Immature natural killer cell (primary cell): ENCODE measurements at regions not wholly inside any gene's neighbourhood (a gene's known extent, or its start where the extent isn't known, plus 50 kb on each side); places are given as distances from the start of the nearest gene placed in this dataset.
A peak's percentile ranks its signal among the peaks of the same experiment; 100 is the strongest.

Experiments
- DNase-seq, 3 donors: peaks; one replicate each; pipeline ENCODE4 v3.0.0; 2022; ENCODE audit warnings: mixed read lengths in 1 of 3
- H3K27ac Mint-ChIP-seq, 6 donors: one replicate each; pipeline ENCODE4 v1.8.0; 2020; ENCODE audit warnings: mixed read lengths in 6 of 6, mild to moderate bottlenecking in 5 of 6, inconsistent platforms in 4 of 6, moderate library complexity in 3 of 6
- H3K27me3 Mint-ChIP-seq, 3 donors: one replicate each; pipeline ENCODE4 v1.8.0; 2020 to 2021; ENCODE audit warnings: low read depth in 3 of 3, mild to moderate bottlenecking in 3 of 3, mixed read lengths in 3 of 3, moderate library complexity in 3 of 3, inconsistent platforms in 1 of 3
- H3K36me3 Mint-ChIP-seq, 3 donors: one replicate each; pipeline ENCODE4 v1.8.0; 2020; ENCODE audit warnings: mixed read lengths in 3 of 3, inconsistent platforms in 2 of 3, mild to moderate bottlenecking in 2 of 3
- H3K4me1 Mint-ChIP-seq, 2 donors: one replicate each; pipeline ENCODE4 v1.8.0; 2020; ENCODE audit warnings: inconsistent platforms in 2 of 2, mild to moderate bottlenecking in 2 of 2, mixed read lengths in 2 of 2, moderate library complexity in 1 of 2
- H3K4me3 Mint-ChIP-seq, 5 donors: one replicate each; pipeline ENCODE4 v1.8.0; 2020; ENCODE audit warnings: mild to moderate bottlenecking in 5 of 5, mixed read lengths in 5 of 5, inconsistent platforms in 3 of 5, moderate library complexity in 3 of 5
- H3K9me3 Mint-ChIP-seq, 6 donors: one replicate each; pipeline ENCODE4 v1.8.0; 2020; ENCODE audit warnings: mild to moderate bottlenecking in 6 of 6, mixed read lengths in 6 of 6, inconsistent platforms in 4 of 6, moderate library complexity in 3 of 6

DNA sequence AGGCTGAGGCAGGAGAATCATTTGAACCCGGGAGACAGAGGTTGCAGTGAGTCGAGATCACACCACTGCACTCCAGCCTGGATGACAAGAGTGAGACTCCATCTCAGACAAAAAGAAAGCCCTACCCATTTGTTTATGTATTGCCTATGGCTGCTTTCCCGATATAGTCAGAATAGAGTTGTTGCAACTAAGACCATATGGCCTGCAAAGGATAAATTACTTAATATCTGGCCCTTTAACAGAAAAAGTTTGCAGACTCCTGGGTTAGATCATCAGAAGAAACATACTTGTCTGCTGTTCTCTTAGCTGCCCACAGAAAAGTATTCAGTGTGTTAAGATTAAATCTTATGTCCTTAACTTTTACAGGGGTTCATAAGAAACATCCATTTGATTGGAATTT, 122.4 kb upstream of the VASH1 start:
- Mint-ChIP-seq H3K27ac (no peak overlapping the region), H3K4me3 (no peak overlapping the region), H3K9me3 (no peaks in the 10 kb centered on the region), H3K36me3 (no peaks in the 10 kb centered on the region), H3K4me1 (no peaks in the 10 kb centered on the region), H3K27me3 (peaks cover 0 to 9% (median 8%) of the 10 kb centered on the region in 3 donors)
- DNase-seq: no peak

DNA sequence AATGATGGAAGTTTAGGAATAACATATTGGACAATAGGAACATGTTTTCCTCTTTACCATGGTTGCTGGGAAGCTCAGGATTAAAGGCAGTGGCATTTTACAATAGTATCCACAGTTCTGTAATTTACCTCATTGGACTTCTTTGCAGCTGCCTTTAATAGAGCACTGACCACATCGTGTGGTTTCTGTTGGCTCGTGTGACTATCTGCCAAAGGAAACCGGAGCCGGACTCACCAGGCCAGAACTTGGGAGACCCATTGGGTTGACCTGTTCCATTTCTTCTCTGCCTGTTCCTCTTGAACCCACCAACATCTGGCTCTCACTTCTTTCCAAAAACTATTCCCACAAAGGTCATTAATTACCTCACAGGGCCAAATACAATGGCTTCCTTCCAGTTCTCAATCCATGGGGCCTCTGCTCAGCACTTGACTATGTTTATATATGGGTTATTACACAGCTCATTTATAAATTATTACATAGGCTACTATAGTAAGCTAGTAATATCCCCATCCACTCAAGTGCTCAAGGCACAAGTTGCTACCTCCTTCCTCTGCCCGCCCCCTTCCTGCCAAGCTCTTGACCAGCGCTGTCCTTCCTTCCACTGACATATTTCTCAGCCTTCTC, 121.5 kb upstream of the VASH1 start:
- no peak overlapping the region for H3K27ac Mint-ChIP-seq
- peaks cover 0 to 12% (median 10%) of the 10 kb centered on the region in 3 donors for H3K27me3 Mint-ChIP-seq
- DNase-seq: no peak
- H3K9me3 Mint-ChIP-seq: no peaks in the 10 kb centered on the region
- H3K36me3 Mint-ChIP-seq: no peaks in the 10 kb centered on the region
- no peaks in the 10 kb centered on the region for H3K4me1 Mint-ChIP-seq
- H3K4me3 Mint-ChIP-seq: no peak overlapping the region

DNA sequence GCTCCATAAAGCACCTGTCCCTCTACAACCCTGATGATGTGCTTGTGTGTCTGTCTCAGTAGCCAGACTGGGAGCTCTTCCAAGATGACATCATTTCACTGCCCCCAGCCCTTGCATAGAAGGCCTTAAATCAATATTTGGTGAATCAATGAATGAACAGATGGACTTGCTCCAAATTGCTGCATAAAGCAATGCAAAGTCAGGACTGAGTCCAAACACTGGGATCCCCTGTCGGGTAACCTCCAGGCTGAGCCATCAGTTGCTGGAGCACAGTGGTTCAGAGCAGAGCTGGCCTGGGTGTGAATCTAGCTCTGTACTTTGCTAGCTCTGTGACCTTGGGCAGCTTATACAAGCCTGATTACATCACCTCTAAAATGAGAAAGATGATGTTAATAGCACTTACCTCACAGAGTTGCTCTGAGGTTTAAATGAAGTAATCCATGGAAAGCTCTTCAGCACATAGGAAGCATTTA, 120.3 kb upstream of the VASH1 start:
- H3K27ac Mint-ChIP-seq: no peak overlapping the region
- no peak overlapping the region for H3K4me3 Mint-ChIP-seq
- no peaks in the 10 kb centered on the region for H3K9me3 Mint-ChIP-seq
- H3K36me3 Mint-ChIP-seq: no peaks in the 10 kb centered on the region
- H3K27me3 Mint-ChIP-seq: peaks cover 0 to 10% (median 10%) of the 10 kb centered on the region in 3 donors
- DNase-seq: no peak
- H3K4me1 Mint-ChIP-seq: no peaks in the 10 kb centered on the region

DNA sequence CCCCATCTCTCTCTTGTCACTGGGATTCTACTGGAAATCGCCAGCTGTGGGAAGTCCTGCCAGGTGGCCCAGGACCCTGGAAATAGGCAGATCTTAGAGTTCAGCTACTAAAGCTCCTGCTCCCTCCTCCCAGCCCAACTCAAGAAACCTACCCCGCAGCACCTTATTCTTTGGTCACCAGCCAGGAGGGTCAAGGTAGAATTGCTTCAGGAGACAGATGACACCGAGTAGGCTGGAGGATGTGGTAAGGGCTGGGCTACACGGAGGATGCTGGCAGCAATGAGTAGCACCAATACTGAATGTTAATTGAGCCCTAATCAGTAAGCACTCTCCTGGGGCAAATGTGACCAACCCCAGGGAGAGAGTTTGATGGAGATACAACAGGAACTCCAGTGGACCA, 119.7 kb upstream of the VASH1 start:
- no peaks in the 10 kb centered on the region for H3K4me1 Mint-ChIP-seq
- DNase-seq: no peak
- H3K27ac Mint-ChIP-seq: no peak overlapping the region
- no peak overlapping the region for H3K4me3 Mint-ChIP-seq
- H3K9me3 Mint-ChIP-seq: no peaks in the 10 kb centered on the region
- H3K27me3 Mint-ChIP-seq: peaks cover 0 to 10% (median 10%) of the 10 kb centered on the region in 3 donors
- no peaks in the 10 kb centered on the region for H3K36me3 Mint-ChIP-seq

DNA sequence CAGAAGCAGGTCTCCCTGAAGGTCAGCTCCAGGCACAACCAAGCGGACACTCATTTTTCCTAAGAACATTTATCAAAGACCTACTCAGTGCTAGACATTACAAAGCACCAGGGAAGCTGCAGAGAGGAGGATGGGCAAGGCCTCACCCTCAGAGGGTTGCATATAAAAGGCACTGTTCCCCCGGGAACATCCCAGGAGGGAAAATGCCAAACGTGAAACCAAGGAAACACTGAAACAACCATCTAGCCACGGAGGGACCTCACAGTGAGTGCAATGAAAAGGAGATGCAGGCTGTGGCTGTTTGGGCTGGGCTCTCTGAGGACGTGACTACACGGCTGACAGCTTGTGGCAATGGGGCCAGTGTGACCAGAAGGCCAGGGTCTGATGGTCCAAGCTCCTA, 117.4 kb upstream of the VASH1 start:
- Mint-ChIP-seq H3K4me1 (no peaks in the 10 kb centered on the region), H3K27ac (no peak overlapping the region), H3K9me3 (no peaks in the 10 kb centered on the region)

DNA sequence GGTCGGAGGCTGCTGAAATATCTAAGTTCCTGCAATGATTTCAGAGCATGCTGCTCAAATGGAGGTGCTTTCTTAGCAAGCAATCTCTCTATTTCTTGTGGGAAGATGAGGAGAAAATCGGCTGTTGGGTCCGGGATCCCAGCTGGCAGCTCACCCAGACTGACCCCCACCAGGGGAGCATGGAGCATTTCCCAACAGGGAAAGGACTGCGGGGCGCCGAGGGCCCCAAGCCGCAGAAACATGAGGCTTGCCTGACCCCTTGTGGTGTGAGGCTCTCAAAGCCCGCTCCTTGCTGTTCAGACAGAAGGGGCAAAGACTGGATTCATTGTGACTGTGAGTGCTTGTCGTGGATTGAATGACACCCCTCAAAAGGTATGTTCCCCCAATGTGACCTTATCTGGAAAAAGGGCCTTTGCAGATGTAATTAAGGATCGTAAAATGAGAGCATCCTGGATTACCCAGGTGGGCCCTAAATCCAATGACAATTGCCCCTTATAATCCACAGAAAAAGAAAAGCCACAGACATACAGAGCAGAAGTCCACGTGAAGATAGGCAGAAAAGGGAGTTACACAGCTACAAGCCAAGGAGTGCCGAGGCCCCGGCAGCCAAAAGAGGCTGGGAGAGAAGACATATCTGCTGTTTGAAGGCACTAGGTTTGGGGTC, 116.3 kb upstream of the VASH1 start:
- no peak for DNase-seq
- H3K4me3 Mint-ChIP-seq: no peak overlapping the region
- no peaks in the 10 kb centered on the region for H3K9me3 Mint-ChIP-seq
- H3K27ac Mint-ChIP-seq: no peak overlapping the region
- peaks cover 0 to 4% (median 4%) of the 10 kb centered on the region in 3 donors for H3K27me3 Mint-ChIP-seq
- no peaks in the 10 kb centered on the region for H3K36me3 Mint-ChIP-seq
- H3K4me1 Mint-ChIP-seq: no peaks in the 10 kb centered on the region

More for the DNA sequence above, 117.4 kb upstream of the VASH1 start:
- peaks cover 0 to 6% (median 4%) of the 10 kb centered on the region in 3 donors for H3K27me3 Mint-ChIP-seq
- no peak for DNase-seq
- H3K4me3 Mint-ChIP-seq: no peak overlapping the region
- no peaks in the 10 kb centered on the region for H3K36me3 Mint-ChIP-seq

DNA sequence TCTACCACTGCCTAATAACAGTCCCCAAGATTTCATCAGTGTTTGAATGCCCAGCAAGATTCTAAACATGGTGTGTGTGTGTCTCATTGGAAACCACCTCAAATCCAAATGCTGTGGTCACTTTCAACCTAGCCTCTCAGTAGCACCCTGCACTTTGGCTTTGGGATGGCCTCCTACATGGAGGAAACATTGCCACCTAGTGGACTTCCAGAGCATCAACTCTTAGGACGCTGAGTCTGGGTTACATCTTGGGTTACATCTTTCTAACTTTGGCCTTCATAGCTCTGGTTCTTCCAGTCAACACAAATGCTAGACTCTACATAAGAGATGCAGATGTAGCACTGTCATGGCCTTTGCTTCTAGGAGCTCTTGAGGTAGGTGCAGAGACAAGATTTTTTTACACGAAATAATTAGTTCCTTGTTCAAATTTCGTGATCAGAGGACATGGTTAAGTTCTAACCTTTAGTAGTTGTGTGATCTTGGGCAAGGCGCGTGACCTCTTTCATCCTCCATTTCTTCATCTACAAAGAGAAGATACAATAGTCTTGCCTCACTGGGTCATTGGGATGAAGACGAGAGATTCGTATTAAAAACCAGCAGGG, 113.5 kb upstream of the VASH1 start:
- Mint-ChIP-seq H3K27ac (no peak overlapping the region), H3K4me1 (no peaks in the 10 kb centered on the region), H3K4me3 (no peak overlapping the region), H3K9me3 (no peaks in the 10 kb centered on the region), H3K27me3 (peaks cover 0 to 5% (median 4%) of the 10 kb centered on the region in 3 donors), H3K36me3 (no peaks in the 10 kb centered on the region)
- peak; percentile 2 to 18 (median 12) for DNase-seq

DNA sequence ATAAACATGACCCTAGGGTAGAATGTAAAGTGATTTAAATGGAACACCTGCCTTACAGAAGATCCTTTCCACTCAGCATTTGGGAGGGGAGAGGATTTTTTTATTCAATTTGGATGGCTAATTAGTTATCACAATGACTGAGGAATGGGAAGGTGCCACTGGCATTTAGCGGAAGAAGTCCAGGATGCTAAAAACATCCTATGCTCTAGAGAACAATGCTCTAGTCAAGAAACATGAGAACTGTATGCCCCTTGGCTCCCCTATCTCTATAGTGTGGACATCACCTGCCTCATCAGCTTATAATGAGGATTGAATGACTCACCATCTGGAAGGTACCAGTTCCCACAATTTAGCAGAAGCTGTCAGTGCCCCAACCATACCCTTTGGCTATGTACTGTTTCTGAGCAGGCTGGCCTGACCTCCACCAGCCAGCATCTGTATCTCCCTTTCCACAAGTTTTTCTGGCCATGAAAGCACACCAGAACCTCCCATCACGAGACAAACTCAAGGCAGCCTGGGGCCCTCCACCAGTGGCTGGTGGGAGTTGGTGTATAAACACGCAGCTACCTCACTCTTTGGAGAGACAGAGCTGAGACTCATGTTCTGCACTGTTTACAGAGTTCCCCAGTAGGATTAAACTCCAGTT, 109.7 kb upstream of the VASH1 start:
- no peaks in the 10 kb centered on the region for H3K36me3 Mint-ChIP-seq
- H3K27ac Mint-ChIP-seq: no peak overlapping the region
- peaks cover 0 to 4% (median 3%) of the 10 kb centered on the region in 3 donors for H3K27me3 Mint-ChIP-seq
- H3K4me1 Mint-ChIP-seq: no peaks in the 10 kb centered on the region
- DNase-seq: no peak
- H3K9me3 Mint-ChIP-seq: no peaks in the 10 kb centered on the region
- H3K4me3 Mint-ChIP-seq: no peak overlapping the region

DNA sequence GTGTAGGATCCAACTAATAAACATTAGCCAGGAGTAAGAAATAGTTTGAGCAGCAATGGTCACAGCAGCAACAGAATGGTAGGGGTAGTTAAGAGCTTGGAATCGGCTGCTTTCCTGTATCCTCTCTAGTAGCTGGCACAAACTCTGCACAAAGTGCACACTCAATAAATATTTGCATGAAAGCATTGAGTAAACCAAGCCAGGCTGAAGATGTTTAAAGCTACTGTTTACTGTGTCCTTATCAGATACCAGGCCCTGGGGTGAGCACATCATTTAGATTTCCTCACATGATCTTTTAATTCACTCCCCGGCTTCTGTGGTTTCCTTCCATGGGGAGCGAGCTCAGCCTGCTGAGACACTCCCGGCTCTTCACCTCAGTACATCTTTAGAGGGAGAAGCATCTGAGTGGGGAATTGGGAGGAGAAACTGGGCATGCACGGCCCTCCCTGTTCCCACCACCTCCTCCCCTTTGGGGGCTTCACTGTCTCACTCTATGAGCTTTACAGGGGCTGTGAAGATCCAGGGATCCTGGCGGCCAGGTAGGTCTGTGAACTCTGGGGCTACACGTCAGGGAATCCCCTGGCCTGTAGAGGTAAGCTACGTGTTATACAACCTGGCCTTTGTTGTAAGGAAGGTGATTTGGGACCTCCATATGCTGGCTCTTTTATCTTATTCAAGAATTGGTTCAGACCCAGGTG, 107.2 kb upstream of the VASH1 start:
- H3K4me1 Mint-ChIP-seq: no peaks in the 10 kb centered on the region
- no peak for DNase-seq
- H3K36me3 Mint-ChIP-seq: no peaks in the 10 kb centered on the region
- H3K9me3 Mint-ChIP-seq: no peaks in the 10 kb centered on the region
- H3K27ac Mint-ChIP-seq: no peak overlapping the region
- H3K27me3 Mint-ChIP-seq: peaks cover 3 to 4% (median 3%) of the 10 kb centered on the region in 3 donors
- H3K4me3 Mint-ChIP-seq: no peak overlapping the region

DNA sequence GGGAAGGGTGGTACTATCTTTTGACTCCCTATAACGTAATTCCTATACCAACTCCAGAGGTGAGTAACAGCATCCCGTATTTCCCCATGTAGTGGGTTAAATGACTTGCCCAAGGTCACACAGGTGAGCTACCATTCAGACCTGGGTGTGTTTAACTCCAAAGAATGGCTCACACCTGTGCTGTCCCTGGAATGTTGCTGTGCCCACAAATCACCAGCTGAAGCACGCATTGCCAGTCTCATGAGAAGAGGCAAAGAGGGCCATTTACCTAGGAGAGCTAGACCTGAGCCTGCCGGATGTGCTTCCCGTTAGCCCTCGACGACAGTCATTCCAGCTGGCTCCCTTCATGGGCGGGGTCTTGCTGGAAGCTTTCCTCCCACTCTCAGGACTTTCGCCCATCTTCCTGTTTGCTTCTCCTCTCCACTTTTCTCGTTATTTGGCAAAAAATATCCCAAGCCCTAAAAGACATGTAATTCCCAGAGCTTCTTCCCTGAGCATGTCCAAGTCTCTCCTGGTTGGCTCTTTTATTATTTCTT, 106.6 kb upstream of the VASH1 start:
- Mint-ChIP-seq H3K36me3 (no peaks in the 10 kb centered on the region), H3K9me3 (no peaks in the 10 kb centered on the region), H3K27ac (no peak overlapping the region), H3K4me1 (no peaks in the 10 kb centered on the region), H3K27me3 (peaks cover 3 to 4% (median 4%) of the 10 kb centered on the region in 3 donors), H3K4me3 (no peak overlapping the region)
- DNase-seq: no peak

DNA sequence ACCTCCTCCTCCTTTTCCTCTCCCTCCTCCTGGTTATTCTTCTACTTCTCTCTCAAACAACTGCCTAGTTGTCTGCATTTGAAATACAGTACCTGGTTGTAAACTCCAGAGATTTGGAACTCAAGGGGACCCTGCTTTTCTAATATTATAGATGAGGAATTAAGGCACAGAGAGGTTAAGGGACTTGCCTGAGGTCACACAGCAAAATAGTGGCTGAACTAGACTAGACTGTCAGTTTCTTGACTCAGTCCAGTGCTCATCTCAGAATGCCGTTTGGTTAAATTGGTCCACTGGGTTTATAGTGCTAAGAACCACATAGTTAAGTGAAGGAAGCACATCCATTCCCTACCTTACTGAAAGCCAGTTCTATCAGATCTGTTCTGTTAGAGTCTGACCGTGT, 105.9 kb upstream of the VASH1 start:
- no peak for DNase-seq
- H3K27me3 Mint-ChIP-seq: peaks cover 4 to 5% (median 4%) of the 10 kb centered on the region in 3 donors
- H3K9me3 Mint-ChIP-seq: no peaks in the 10 kb centered on the region
- no peak overlapping the region for H3K4me3 Mint-ChIP-seq
- H3K4me1 Mint-ChIP-seq: no peaks in the 10 kb centered on the region
- H3K36me3 Mint-ChIP-seq: no peaks in the 10 kb centered on the region
- no peak overlapping the region for H3K27ac Mint-ChIP-seq

DNA sequence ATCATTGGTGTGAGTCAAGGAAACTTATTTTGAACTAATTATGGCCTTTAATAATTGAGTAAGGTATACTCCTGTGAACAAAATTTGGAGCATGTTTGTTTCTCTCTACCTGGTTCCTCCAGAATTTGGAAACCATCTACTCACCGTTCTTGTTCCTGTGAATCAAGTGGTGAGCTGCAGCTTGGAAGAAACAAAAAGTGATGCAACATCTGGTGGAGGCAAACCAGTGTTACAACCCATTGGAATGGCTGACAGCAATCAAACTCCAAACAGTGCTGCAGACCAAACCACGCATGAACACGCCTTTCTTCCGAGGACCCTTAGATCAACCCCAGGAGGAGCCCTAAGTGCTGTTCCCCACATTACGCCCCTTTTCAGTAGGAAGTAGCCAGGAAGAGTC, 104.7 kb upstream of the VASH1 start:
- H3K27me3 Mint-ChIP-seq: peaks cover 4 to 7% (median 6%) of the 10 kb centered on the region in 3 donors
- H3K27ac Mint-ChIP-seq: no peak overlapping the region
- H3K4me1 Mint-ChIP-seq: no peaks in the 10 kb centered on the region
- no peak overlapping the region for H3K4me3 Mint-ChIP-seq
- no peaks in the 10 kb centered on the region for H3K36me3 Mint-ChIP-seq
- DNase-seq: no peak
- no peaks in the 10 kb centered on the region for H3K9me3 Mint-ChIP-seq

DNA sequence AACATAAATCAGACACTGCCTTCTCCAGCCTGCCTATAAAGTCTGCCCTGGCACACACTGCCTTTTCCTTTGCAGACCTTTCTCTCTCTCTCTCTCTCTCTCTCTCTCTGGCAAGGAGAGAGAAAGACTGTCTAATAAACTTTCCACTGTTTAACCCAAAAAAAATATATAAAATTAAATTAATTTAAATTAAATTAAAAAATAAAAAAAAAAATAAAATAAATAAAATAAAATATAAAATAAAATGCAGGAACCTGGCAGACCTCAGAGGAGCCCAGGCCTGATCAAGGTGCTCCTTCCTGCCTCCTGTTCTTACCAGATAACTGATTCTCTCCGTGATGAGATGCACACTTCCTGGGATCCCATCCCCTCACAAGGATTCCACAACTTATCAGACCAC, 103.9 kb upstream of the VASH1 start:
- H3K9me3 Mint-ChIP-seq: no peaks in the 10 kb centered on the region
- no peaks in the 10 kb centered on the region for H3K36me3 Mint-ChIP-seq
- H3K4me1 Mint-ChIP-seq: no peaks in the 10 kb centered on the region
- no peak overlapping the region for H3K27ac Mint-ChIP-seq
- H3K4me3 Mint-ChIP-seq: no peak overlapping the region
- peaks cover 3 to 12% (median 6%) of the 10 kb centered on the region in 3 donors for H3K27me3 Mint-ChIP-seq
- no peak for DNase-seq
